ENCODE measurements at regions not wholly inside any gene's neighbourhood (a gene's known extent, or its start where the extent isn't known, plus 50 kb on each side); places are given as distances from the start of the nearest gene placed in this dataset.

GRCh38 chr18:37619964-37620363 lies 54.4 kb upstream of the CELF4 start:
- Mint-ChIP-seq H3K9me3 (peaks cover 14 to 15% of the 10 kb centered on the region in 2 donors), H3K36me3 (no peaks in the 10 kb centered on the region), H3K27ac (no peak overlapping the region)
- no peak for ATAC-seq
- no peak for DNase-seq (ENCODE audit: low spot score in 2 of 2)

GRCh38 chr18:37617623-37618022 lies 52.0 kb upstream of the CELF4 start:
- ATAC-seq: no peak
- Mint-ChIP-seq H3K27ac (no peak overlapping the region), H3K36me3 (no peaks in the 10 kb centered on the region), H3K9me3 (peaks cover 11 to 14% of the 10 kb centered on the region in 2 donors)
- no peak for DNase-seq (ENCODE audit: low spot score in 2 of 2)

Measured in activated naive CD4-positive, alpha-beta T cell treated with anti-CD3 and anti-CD28 coated beads, Interleukin-2, amount 50 U/mL, for 72 hours (primary cell).